Stimulated activated CD8-positive, alpha-beta memory T cell treated with anti-CD3 and anti-CD28 coated beads, Interleukin-15, amount 100 ng/mL, for 1 hour (primary cell): ENCODE measurements at regions not wholly inside any gene's neighbourhood (a gene's known extent, or its start where the extent isn't known, plus 50 kb on each side); places are given as distances from the start of the nearest gene placed in this dataset.

Experiments used
- DNase-seq: peaks from one replicate; pipeline ENCODE4 v3.0.0-alpha.2; 2020; ENCODE audit warnings: low read depth

GRCh38 chr18:41540237-41540871 is 414.7 kb upstream of the PIK3C3 start:
- DNase-seq = no peak

- DNase-seq = no peak
These were observed 416.3 kb upstream of the PIK3C3 start for GRCh38 chr18:41538751-41539150.

- DNase-seq = no peak
These were observed 417.4 kb upstream of the PIK3C3 start for GRCh38 chr18:41537666-41538065.

GRCh38 chr18:41532344-41533086 is 422.5 kb upstream of the PIK3C3 start:
- no peak for DNase-seq

GRCh38 chr18:41530970-41531369 is 424.1 kb upstream of the PIK3C3 start:
- no peak for DNase-seq

GRCh38 chr18:41529093-41529492 is 425.9 kb upstream of the PIK3C3 start:
- DNase-seq = no peak

- no peak for DNase-seq
These were observed 429.0 kb upstream of the PIK3C3 start for GRCh38 chr18:41526054-41526453.

- DNase-seq = no peak
These were observed 430.2 kb upstream of the PIK3C3 start for GRCh38 chr18:41524674-41525470.

- DNase-seq = no peak
These were observed 437.9 kb upstream of the PIK3C3 start for GRCh38 chr18:41517142-41517541.

GRCh38 chr18:41513438-41513837 is 441.6 kb upstream of the PIK3C3 start:
- DNase-seq = no peak

- DNase-seq = no peak
These were observed 450.7 kb upstream of the PIK3C3 start for GRCh38 chr18:41504316-41504715.

- no peak for DNase-seq
These were observed 453.2 kb upstream of the PIK3C3 start for GRCh38 chr18:41501848-41502247.

- no peak for DNase-seq
These were observed 455.7 kb upstream of the PIK3C3 start for GRCh38 chr18:41499345-41499744.

- DNase-seq = no peak
These were observed 464.2 kb upstream of the PIK3C3 start for GRCh38 chr18:41490861-41491260.

GRCh38 chr18:41486575-41486974 is 468.5 kb upstream of the PIK3C3 start:
- no peak for DNase-seq

GRCh38 chr18:41484069-41484468 is 471.0 kb upstream of the PIK3C3 start:
- no peak for DNase-seq

- DNase-seq = no peak
These were observed 472.5 kb upstream of the PIK3C3 start for GRCh38 chr18:41482501-41482900.

- no peak for DNase-seq
These were observed 488.4 kb upstream of the PIK3C3 start for GRCh38 chr18:41466436-41467160.

GRCh38 chr18:41465386-41465785 is 489.6 kb upstream of the PIK3C3 start:
- no peak for DNase-seq

GRCh38 chr18:41464278-41464677 is 490.8 kb upstream of the PIK3C3 start:
- no peak for DNase-seq

- DNase-seq = no peak
These were observed 492.1 kb upstream of the PIK3C3 start for GRCh38 chr18:41462946-41463345.

GRCh38 chr18:41461114-41461513 is 493.9 kb upstream of the PIK3C3 start:
- DNase-seq = no peak
